ENCODE measurements at regions not wholly inside any gene's neighbourhood (a gene's known extent, or its start where the extent isn't known, plus 50 kb on each side); places are given as distances from the start of the nearest gene placed in this dataset.

DNA sequence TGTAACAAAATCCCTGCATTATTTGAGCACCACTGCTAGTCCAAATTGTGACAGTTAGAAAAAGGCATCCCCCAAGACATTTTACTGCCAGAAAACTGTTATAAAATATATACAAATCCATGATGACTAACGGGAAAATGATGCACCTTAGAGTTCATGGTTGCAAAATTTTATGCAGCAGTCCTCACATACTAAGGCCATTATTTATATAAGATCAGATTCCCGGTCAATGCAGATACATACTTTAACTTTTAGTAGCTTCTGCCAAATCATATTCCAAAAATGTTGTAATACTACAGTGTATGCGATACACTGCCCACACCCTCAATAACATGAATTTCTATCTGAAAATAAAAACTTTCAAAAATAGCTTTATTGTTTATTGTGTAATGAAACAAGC, 239.9 kb upstream of the ZNF32 start:
- no peak for DNase-seq

GRCh38 chr10:43885842-43886241, 237.2 kb upstream of the ZNF32 start:
- no peak for DNase-seq

- DNase-seq, result no peak
Measured at GRCh38 chr10:43885252-43885651, 236.6 kb upstream of the ZNF32 start.

DNA sequence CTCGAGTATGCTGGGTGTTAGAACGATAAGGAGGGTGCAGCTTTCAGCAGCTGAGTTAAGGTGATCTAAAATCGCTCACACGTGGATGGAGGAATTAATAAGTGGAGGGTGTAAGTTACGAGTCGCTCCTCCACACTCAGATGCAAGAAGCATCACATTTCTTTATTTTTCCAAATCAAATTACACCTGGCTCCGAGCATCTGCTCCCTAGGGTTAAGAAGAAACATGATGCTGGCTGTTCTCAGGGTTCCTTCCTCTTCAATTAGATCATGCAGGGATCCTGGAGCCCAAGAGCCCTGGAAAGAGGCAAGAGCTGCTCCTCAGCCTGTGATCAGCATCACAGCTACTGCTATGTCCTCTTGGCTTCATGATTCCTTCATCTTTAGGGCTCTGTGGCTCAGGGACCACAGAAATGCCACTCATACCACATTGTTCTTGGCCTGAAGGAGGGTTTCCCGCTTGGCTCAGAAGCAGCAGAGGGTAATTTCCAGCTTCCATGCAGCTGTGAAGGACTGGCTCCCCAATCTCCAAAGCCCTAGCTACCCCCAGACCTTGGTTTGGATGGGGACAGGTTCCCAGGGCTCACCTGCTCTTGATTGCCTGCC, 235.9 kb upstream of the ZNF32 start:
- no peak for DNase-seq

DNA sequence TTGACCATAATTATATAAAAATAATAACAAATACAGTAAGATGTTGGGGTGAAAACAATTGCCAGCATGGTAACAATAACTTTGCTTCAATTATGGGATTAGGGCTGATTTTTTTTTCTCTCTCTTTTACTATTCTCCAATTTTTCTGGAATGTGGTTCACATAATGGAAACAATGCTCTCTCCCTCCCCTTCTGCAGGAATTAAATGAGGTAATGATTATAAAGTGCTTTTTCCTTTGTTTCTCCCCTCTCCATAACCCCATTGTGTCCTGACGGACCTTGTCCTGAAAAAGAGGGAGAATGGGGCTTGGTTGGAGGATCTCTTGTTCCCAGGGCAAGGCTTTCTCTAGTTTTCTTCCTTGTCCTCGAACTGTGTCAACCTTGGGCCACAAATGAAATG, 234.0 kb upstream of the ZNF32 start:
- no peak for DNase-seq

DNA sequence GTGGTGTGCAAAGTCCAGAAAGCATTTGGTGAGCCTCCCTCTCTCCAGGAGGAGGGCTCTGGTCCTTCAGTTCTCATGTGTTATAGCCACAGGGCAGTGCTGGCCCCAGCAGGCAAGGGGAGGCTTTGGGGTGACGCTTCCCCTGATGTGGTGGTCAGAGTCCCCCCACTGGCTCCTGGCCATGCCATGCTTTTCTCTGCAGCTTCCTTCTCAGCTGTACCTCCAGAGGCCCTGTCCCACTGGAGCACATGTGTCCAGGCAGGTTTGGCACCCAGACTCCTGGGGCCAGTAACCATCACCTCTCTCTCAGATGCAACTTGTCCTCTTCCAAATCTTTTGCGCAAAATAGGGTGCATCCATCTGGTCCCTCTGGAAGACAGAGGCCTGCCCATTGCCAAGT, 233.0 kb upstream of the ZNF32 start:
- no peak for DNase-seq

DNA sequence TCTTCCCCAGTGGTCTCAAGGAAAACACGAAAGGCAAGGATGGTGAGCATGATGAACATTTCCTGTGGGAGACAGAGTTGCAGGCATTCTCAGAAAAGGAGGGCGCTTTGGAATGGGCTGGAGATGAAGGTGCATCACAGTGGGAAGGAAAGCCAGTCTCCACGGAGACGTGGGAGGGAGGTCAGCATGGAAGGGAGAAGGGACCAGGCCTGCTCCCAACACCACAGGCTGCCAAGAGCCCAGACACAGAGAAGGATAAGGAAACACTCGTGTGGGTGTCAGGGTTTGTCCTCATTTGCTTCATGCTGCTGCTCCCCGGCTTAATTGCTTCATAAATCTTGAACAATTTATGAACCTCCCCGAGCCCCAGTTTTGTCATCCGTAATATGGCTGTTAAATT, 231.5 kb upstream of the ZNF32 start:
- DNase-seq, result no peak

DNA sequence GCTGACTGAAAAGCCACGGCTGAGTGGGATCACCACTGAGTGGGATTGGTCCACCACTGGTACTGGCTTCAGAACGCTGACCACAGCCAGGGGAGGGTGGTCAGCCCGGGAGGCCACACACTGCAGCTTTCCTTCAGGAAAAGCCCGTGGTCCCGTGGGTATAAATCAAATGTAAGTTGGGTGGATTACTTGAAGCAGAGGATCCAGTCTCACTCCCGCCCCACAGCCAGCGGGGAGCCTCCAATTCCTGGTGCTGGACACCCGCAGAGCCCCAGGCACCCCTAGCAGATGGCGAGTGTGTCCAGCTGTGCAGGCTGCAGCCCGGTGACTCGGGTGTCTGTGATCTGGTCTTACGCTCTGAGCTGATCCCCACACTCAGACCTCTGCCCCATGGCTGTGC, 231.1 kb upstream of the ZNF32 start:
- DNase-seq, result no peak

DNA sequence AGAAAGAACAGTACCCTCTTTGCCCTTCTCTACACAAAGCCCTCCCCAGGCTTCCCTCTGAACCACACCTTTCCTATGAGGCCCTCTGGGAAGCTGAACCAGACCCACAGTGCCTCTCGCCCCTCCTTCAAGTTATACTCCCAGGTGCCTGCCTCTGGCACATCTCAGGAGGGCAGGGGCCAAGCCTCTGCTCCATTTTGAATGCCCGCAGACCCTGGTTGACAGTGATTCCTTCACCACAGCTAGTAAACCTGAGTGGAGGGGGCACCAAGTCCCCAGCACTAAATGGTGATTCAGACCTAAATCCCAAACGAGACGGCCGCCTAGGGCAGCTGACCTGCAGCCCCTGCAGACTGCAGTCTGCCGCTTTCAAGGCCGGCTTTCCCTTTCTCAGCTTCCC, 230.5 kb upstream of the ZNF32 start:
- DNase-seq, result no peak

GRCh38 chr10:43878386-43878785, 229.7 kb upstream of the ZNF32 start:
- peak; percentile 29 for DNase-seq

- DNase-seq, result no peak
Measured at GRCh38 chr10:43876976-43877375, 228.3 kb upstream of the ZNF32 start.

- no peak for DNase-seq
Measured at GRCh38 chr10:43874984-43875383, 226.3 kb upstream of the ZNF32 start.

DNA sequence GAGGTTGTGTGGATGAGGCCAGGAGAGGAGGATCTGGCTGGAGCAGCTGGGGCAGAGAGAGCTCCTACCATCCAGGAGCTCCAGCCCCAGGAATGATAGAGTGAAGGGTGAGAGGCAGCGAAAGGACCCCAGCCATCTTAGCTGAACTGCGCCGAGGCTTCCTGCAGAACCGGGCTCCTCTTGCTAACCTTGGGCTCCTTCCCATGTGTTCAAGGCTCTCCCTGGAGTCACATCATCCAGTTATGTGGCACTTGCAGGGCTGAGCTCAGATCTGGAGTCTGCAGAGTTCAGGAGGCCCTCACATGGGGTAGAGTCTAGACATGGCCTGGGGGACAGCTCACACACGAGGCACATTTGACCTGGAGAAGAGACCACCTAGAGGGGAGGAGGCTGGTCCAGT, 225.0 kb upstream of the ZNF32 start:
- no peak for DNase-seq

GRCh38 chr10:43872644-43873043, 224.0 kb upstream of the ZNF32 start:
- no peak for DNase-seq

DNA sequence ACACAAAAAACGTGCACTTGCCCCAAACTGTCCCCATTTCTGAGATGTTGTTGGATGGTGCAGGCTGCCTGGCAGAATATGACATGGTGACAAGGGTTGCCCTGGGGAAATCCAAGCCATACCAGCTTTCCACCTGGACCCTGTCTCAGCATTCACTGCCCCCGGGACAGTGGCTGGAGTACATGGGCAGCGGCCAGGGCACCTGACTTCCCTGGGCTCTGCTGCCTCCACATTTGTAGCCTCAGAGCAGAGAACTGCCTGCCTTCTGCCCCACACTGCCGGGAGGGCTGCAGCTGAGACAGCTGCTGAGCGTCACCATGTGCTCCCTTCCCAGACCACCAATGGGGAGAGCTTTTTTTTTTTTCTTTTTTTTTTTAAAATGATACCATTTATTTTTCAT, 222.9 kb upstream of the ZNF32 start:
- no peak for DNase-seq

DNA sequence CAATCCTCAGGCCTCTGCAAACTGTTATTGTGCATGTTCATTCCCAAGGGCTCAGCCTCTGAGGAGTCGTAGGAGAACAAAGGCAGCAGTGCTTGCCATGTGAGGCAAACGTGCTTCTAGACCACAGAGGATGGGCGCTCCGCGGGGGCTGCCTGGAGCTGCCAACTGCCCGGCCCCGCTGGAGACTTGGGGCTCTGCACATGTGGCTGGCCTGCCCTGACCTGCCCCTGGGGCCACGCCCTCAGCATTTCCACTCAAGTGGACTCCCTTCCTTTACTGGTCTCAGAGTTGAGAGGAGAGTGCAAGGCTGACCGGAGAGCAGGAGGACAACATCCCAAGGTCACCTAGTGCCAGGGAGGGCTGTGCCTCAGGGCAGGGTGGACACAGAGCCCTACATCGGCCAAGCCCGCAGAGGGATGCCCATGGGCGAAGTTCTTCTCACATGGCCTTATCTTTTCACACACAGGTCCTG, 222.3 kb upstream of the ZNF32 start:
- no peak for DNase-seq

GRCh38 chr10:43869669-43870322, 221.1 kb upstream of the ZNF32 start:
- DNase-seq, result no peak

- no peak for DNase-seq
Measured at GRCh38 chr10:43868952-43869351, 220.3 kb upstream of the ZNF32 start.

- no peak for DNase-seq
Measured at GRCh38 chr10:43867667-43868565, 219.2 kb upstream of the ZNF32 start.

- no peak for DNase-seq
Measured at GRCh38 chr10:43867113-43867512, 218.4 kb upstream of the ZNF32 start.

GRCh38 chr10:43866712-43867111, 218.0 kb upstream of the ZNF32 start:
- no peak for DNase-seq

- no peak for DNase-seq
Measured at GRCh38 chr10:43865265-43866135, 216.8 kb upstream of the ZNF32 start.

GRCh38 chr10:43864656-43865055, 216.0 kb upstream of the ZNF32 start:
- DNase-seq, result no peak

Measured in hematopoietic multipotent progenitor cell treated with erythropoietin and hydrocortisone succinate and interleukin-3 and kit ligand, for 4 days (in vitro differentiated cells).